Neural cell (in vitro differentiated cells): ENCODE measurements at regions not wholly inside any gene's neighbourhood (a gene's known extent, or its start where the extent isn't known, plus 50 kb on each side); places are given as distances from the start of the nearest gene placed in this dataset.
"Not testable (repeated sequence)": the region's sequence is repeated elsewhere in the genome, so short reads cannot be mapped to it uniquely, and the experiment has no call there.

Experiments used
- H2AFZ ChIP-seq: fragments of 200-600, 300-800 bp; sonication (generic), shearing (Covaris generic); 2 replicates; pipeline ENCODE4 v1.6.0; 2014; ENCODE audit warnings: low read depth, mild to moderate bottlenecking, antibody characterized with exemption, low read length, moderate library complexity
- H3F3A ChIP-seq: fragments of 200-600 bp; shearing (Covaris generic); 2 replicates; pipeline ENCODE4 v1.6.1; 2016; ENCODE audit warnings: mild to moderate bottlenecking, moderate library complexity, mixed read lengths, antibody characterized with exemption, low read length; ENCODE audit not compliant: insufficient read depth, poor library complexity, severe bottlenecking
- H3K27ac ChIP-seq: fragments of 200-600, 300-800 bp; sonication (generic), shearing (Covaris generic); 2 replicates; pipeline ENCODE4 v1.5.1; 2014; ENCODE audit warnings: mild to moderate bottlenecking, low read length, moderate library complexity
- H3K27me3 ChIP-seq: fragments of 300-800, 200-600 bp; sonication (generic), shearing (Covaris generic); 2 replicates; pipeline ENCODE4 v1.6.0; 2014; ENCODE audit warnings: mild to moderate bottlenecking, low read depth, low read length, moderate library complexity; ENCODE audit not compliant: insufficient read depth
- H3K36me3 ChIP-seq: fragments of 300-800, 200-600 bp; sonication (generic), shearing (Covaris generic); 2 replicates; pipeline ENCODE4 v1.5.1; 2014; ENCODE audit warnings: mild to moderate bottlenecking, antibody characterized with exemption, low read length, moderate library complexity; ENCODE audit not compliant: insufficient read depth
- H3K4me2 ChIP-seq: fragments of 300-800, 200-600 bp; sonication (generic), shearing (Covaris generic); 2 replicates; pipeline ENCODE4 v1.6.0; 2014; ENCODE audit warnings: mild to moderate bottlenecking, low read length
- H3K4me3 ChIP-seq: fragments of 300-800, 200-600 bp; sonication (generic), shearing (Covaris generic); 2 replicates; pipeline ENCODE4 v1.5.1; 2014; ENCODE audit warnings: mild to moderate bottlenecking, low read length, moderate library complexity
- H3K79me2 ChIP-seq: fragments of 200-600 bp; shearing (Covaris generic); replicated peaks from 2 replicates; pipeline ENCODE4 v1.6.0; 2014; ENCODE audit warnings: mild to moderate bottlenecking, low read length, moderate library complexity; ENCODE audit not compliant: insufficient read depth
- H3K9ac ChIP-seq: fragments of 300-800, 200-600 bp; sonication (generic), shearing (Covaris generic); 2 replicates; pipeline ENCODE4 v1.6.1; 2016; ENCODE audit warnings: mild to moderate bottlenecking, low read length, mixed read lengths
- H3K9me2 ChIP-seq: fragments of 200-600 bp; shearing (Covaris generic); 2 replicates; pipeline ENCODE4 v1.6.1; 2016; ENCODE audit warnings: mild to moderate bottlenecking, low read length, mixed read lengths; ENCODE audit not compliant: insufficient read depth
- H3K9me3 ChIP-seq: fragments of 200-600, 300-800 bp; sonication (generic), shearing (Covaris generic); 2 replicates; pipeline ENCODE4 v1.6.1; 2016; ENCODE audit warnings: mild to moderate bottlenecking, mixed run types, low read length, moderate library complexity, mixed read lengths
- H4K20me1 ChIP-seq: fragments of 200-600 bp; shearing (Covaris generic); 2 replicates; pipeline ENCODE4 v1.6.1; 2016; ENCODE audit warnings: mild to moderate bottlenecking, mixed run types; ENCODE audit not compliant: insufficient read depth
- CTCF ChIP-seq: fragments of 450-650 bp; IDR thresholded peaks from 2 replicates; pipeline ENCODE4 v1.5.1; 2014; ENCODE audit warnings: antibody characterized with exemption, mild to moderate bottlenecking, moderate library complexity; ENCODE audit not compliant: poor library complexity, severe bottlenecking
- EP300 ChIP-seq: fragments of 450-650 bp; conservative IDR thresholded peaks from 2 replicates; pipeline ENCODE4 v1.6.1; 2014; ENCODE audit warnings: antibody characterized with exemption, mild to moderate bottlenecking, moderate library complexity; ENCODE audit not compliant: poor library complexity, severe bottlenecking
- EZH2 ChIP-seq: fragments of 200-600, 300-800 bp; shearing (Covaris generic), sonication (generic); IDR thresholded peaks from 2 replicates; pipeline ENCODE4 v1.6.1; 2014; ENCODE audit warnings: antibody characterized with exemption, low read length, borderline replicate concordance, mild to moderate bottlenecking; ENCODE audit not compliant: insufficient read depth, poor library complexity, severe bottlenecking
- MXI1 ChIP-seq: fragments of 450-650 bp; conservative IDR thresholded peaks from 2 replicates; pipeline ENCODE4 v1.6.1; 2014; ENCODE audit warnings: antibody characterized with exemption, mild to moderate bottlenecking; ENCODE audit not compliant: poor library complexity, severe bottlenecking
- POLR2AphosphoS5 ChIP-seq: IDR thresholded peaks from 2 replicates; pipeline ENCODE4 v1.6.1; 2012
- RAD21 ChIP-seq: fragments of 450-650 bp; conservative IDR thresholded peaks from 2 replicates; pipeline ENCODE4 v1.6.1; 2014; ENCODE audit warnings: antibody characterized with exemption, mild to moderate bottlenecking, moderate library complexity
- REST ChIP-seq: IDR thresholded peaks from 2 replicates; pipeline ENCODE4 v1.6.1; 2012; ENCODE audit warnings: borderline replicate concordance
- SMC3 ChIP-seq: fragments of 450-650 bp; conservative IDR thresholded peaks from 2 replicates; pipeline ENCODE4 v1.6.1; 2014; ENCODE audit warnings: antibody characterized with exemption, mild to moderate bottlenecking, moderate library complexity; ENCODE audit not compliant: poor library complexity
- TAF1 ChIP-seq: IDR thresholded peaks from 2 replicates; pipeline ENCODE4 v1.6.1; 2012; ENCODE audit warnings: low read depth

- Histone ChIP-seq H3K4me3 (no peak overlapping the region), H4K20me1 (no peaks in the 10 kb centered on the region), H3K36me3 (no peaks in the 10 kb centered on the region), H3K79me2 (no peaks in the 10 kb centered on the region), H2AFZ (no peak overlapping the region), H3K9ac (no peak overlapping the region), H3K9me3 (no peaks in the 10 kb centered on the region), H3F3A (no peaks in the 10 kb centered on the region), H3K4me2 (no peak overlapping the region), H3K27ac (no peak overlapping the region), H3K9me2 (no peaks in the 10 kb centered on the region), H3K27me3 (no peaks in the 10 kb centered on the region)
- no peak for TF ChIP-seq EZH2
- TF ChIP-seq RAD21, result no peak
- TF ChIP-seq REST, result no peak
- no peak for TF ChIP-seq TAF1
- TF ChIP-seq SMC3, result no peak
- no peak for TF ChIP-seq POLR2AphosphoS5
- TF ChIP-seq EP300, result no peak
- TF ChIP-seq MXI1, result no peak
- TF ChIP-seq CTCF, result no peak
These were observed 216.3 kb upstream of the ZNF608 start for GRCh38 chr5:124962735-124963134.

- Histone ChIP-seq H3K27ac (no peak overlapping the region), H3K79me2 (no peaks in the 10 kb centered on the region), H3K36me3 (no peaks in the 10 kb centered on the region), H4K20me1 (no peaks in the 10 kb centered on the region), H2AFZ (no peak overlapping the region), H3K4me2 (no peak overlapping the region), H3K4me3 (no peak overlapping the region), H3K27me3 (no peaks in the 10 kb centered on the region), H3K9me3 (no peaks in the 10 kb centered on the region), H3K9ac (no peak overlapping the region), H3K9me2 (no peaks in the 10 kb centered on the region), H3F3A (no peaks in the 10 kb centered on the region)
- TF ChIP-seq EZH2, result no peak
- no peak for TF ChIP-seq CTCF
- no peak for TF ChIP-seq REST
- TF ChIP-seq POLR2AphosphoS5, result no peak
- no peak for TF ChIP-seq EP300
- no peak for TF ChIP-seq SMC3
These were observed 216.9 kb upstream of the ZNF608 start for GRCh38 chr5:124963236-124963919.

GRCh38 chr5:124966741-124967140 lies 220.3 kb upstream of the ZNF608 start:
- H4K20me1 ChIP-seq, H3K9ac ChIP-seq, H3F3A ChIP-seq, H3K4me2 ChIP-seq, H2AFZ ChIP-seq, H3K4me3 ChIP-seq, H3K9me3 ChIP-seq, H3K27me3 ChIP-seq, H3K9me2 ChIP-seq, H3K36me3 ChIP-seq, H3K79me2 ChIP-seq, H3K27ac ChIP-seq: not testable (repeated sequence)
